ENCODE measurements at regions not wholly inside any gene's neighbourhood (a gene's known extent, or its start where the extent isn't known, plus 50 kb on each side); places are given as distances from the start of the nearest gene placed in this dataset.
"Not testable (repeated sequence)": the region's sequence is repeated elsewhere in the genome, so short reads cannot be mapped to it uniquely, and the experiment has no call there.

DNA sequence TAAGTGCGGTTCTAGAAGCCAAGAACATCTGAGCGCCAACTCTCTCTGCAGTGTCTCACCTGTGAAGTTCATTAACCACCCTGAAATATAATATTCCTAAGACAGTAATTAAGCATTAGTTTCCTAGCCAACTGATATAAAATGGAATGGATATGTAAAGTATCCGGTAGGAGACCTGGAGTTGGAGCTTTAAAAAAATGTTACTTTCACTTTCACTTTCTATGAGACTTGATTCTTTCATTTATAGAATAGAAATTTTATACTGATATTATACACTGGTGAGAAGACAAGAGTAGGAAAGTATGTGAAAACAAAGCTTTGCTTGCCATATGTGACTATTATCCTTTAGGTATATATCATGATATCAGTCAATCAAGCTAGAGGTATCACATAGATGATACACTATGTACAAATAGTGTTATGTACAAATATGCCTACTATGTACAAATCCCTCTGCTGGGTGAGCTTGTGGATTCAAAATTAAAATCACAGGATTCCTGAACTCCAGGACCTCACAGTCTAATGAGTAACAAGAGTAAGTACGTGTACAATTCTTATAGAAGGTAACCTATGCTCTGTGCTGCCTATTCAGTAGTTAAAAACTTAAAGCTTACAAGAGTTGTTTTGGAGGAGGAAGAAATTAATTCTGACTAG, 934.2 kb downstream of the TTLL7 start:
- DNase-seq, result no peak

GRCh38 chr1:83060651-83061390, 938.1 kb downstream of the TTLL7 start:
- no peak for DNase-seq

- no peak for DNase-seq
These were observed 938.7 kb downstream of the TTLL7 start for GRCh38 chr1:83060221-83060620.

DNA sequence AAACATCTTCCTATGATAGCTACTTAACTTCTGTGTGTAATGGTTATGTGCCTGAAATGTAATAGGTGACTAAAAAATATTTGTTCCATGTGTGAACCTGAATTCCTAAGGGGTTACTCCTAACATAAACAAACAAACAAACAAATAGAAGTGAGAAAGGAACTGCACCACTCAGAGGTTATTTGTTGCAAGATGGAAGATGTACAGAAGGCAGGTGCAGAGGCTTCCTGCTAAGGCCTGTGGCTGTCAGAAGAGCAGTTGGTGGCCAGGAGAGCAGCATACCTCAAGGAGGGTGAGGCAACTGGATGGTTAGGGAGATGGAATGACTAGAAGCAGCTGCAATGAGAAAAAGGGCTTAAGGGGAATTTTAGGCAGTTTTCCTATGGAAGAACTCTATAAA, 940.6 kb downstream of the TTLL7 start:
- no peak for DNase-seq

GRCh38 chr1:83055391-83056170, 943.4 kb downstream of the TTLL7 start:
- DNase-seq, result no peak

GRCh38 chr1:83053446-83053845, 945.5 kb downstream of the TTLL7 start:
- DNase-seq, result no peak

GRCh38 chr1:83052865-83053264, 946.1 kb downstream of the TTLL7 start:
- DNase-seq, result no peak

DNA sequence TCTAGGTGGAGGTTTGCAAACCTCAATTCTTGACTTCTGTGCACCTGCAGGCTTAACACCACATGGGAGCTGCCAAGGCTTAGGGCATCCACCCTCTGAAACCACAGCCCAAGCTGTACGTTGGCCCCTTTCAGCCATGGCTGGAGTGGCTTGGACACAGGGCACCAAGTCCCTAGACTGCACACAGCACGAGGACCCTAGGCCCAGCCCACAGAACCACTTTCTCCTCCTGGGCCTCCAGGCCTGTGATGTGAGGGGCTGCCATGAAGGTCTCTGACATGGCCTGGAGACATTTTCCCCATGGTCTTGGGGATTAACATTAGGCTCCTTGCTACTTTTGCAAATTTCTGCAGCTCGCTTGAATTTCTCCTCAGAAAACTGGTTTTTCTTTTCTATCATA, 947.9 kb downstream of the TTLL7 start:
- not testable (repeated sequence) for DNase-seq

- DNase-seq, result no peak
These were observed 955.7 kb downstream of the TTLL7 start for GRCh38 chr1:83043244-83043643.

- DNase-seq, result not testable (repeated sequence)
These were observed 959.8 kb downstream of the TTLL7 start for GRCh38 chr1:83039091-83039490.

DNA sequence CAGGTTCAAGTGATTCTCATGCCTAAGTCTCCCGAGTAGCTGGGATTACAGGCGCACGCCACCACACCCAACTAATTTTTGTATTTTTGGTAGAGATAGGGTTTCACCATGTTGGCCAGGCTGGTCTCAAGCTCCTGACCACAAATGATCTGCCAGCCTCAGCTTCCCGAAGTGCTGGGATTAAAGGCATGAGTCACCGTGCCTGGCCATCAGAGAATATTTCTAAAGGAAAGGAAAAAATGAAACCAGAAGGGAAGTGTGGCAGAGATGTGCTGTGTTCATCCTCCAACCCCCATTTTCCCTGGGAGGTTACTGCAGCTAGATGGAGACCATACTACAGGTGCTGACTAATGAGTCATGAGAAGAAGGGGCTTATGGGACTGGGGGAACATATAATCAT, 964.1 kb downstream of the TTLL7 start:
- DNase-seq, result no peak

- no peak for DNase-seq
These were observed 965.2 kb downstream of the TTLL7 start for GRCh38 chr1:83033682-83034081.

- DNase-seq, result no peak
These were observed 969.0 kb downstream of the TTLL7 start for GRCh38 chr1:83029916-83030315.

DNA sequence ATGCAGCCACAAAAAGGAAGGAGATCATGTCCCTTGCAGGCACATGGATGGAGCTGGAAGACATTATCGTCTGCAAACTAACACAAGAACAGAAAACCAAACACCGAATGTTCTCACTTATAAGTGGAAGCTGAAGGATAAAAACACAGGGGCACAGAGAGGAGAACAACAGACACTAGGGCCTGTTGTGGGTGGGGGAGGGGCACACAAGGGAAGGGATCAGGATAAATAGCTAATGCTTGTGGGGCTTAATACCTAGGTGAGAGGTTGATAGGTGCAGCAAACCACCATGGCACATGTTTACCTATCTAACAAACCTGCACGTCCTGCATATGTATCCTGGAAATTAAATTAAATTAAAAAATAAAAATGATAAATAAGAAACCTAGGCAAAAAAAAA, 969.9 kb downstream of the TTLL7 start:
- DNase-seq, result no peak

GRCh38 chr1:83028467-83028866, 970.5 kb downstream of the TTLL7 start:
- no peak for DNase-seq

DNA sequence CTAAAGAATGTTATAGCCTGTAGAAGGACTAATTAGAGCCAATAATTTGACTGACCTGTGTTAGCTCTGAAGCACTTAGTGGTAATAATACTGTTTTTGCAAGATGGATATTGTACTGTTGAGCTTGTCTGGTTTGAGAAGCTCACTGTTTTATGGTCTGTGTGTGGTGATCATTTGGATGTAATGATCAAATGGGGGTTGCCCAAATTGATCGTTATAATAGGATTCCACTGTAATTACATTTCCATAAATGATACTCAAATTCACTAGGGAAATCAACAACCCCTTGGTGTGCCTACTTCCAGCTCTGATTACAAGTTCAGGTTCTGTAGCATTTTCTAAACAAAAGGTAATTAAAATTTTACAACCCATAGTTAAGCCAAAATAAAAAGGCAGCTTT, 971.4 kb downstream of the TTLL7 start:
- no peak for DNase-seq

DNA sequence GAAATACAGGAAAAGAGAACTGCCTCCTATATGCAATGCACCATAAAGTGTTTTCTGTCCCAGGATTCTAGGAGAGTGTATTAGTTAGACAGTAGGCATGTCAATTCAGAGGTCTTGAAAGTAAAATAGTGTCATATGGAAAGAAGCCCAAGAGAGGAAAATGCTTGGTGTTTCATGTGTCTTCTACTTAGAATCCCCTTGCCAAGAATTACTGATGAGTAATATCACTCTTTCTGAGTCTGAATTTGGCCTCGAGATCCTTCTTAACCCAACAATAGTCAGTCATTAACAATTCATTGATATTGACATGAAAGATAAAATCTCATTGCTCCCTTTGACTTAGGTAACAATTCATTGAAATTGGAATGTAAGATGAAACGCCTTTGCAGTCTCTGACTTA, 972.2 kb downstream of the TTLL7 start:
- DNase-seq, result no peak

DNA sequence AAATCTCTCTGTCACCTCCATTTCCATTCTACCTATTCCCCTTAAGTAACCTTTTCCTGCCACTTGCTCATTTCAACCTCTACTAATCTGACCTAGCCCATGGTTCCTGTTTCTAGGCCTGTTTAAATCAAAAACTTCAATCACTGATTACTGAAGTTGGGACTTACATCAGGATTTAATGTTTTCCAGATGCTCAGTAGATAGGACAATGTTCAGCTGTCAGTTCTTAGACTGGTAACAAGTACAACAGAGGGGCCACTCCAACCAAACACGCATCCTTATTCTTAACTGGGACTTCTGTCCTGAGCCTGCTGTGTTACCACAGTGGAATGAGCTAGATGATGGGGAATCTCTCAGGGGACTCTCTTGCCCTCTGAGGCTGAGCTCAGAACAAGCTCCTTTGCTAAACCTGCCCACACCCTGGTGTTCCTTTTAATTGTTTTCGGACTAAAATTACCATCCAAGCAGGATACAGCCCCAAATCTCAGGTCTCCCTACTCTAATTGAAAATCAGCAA, 974.6 kb downstream of the TTLL7 start:
- no peak for DNase-seq

DNA sequence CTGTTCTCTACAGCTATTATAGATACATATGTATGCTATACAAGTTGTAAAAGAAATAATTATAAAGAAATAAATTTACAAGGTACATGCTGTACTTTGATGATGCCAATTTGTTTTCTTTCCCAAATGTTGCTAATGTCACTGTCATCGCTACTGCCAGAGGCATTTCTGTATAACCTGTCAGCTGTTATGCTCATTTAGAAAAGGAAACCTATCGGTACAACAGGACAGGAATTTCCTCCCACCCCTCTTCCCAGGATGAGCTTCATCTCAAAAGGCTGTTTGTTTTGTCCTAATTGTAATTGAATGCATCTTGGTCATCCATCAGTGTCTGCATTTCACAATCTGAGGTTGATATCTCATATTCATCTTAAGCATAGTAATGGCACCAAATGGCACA, 975.7 kb downstream of the TTLL7 start:
- DNase-seq, result no peak

- DNase-seq, result no peak
These were observed 976.7 kb downstream of the TTLL7 start for GRCh38 chr1:83022206-83022605.

DNA sequence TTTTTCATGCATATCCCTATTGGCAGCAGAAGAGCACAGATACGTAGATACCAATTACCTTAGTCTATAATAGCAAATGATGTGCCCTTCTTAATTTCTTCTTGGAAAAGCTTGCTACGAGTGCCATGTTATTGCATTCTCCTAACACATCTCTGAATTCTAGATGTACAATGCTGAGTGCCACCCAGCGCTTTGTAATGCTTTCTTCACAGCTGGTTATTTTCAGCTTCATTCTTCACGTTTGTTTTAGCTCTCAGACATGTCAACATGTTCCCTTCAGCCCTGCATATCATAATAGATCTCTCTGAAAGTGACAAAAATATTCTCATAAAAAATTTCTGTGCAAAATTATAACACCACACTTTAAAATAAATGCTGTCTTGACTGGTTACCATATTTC, 981.2 kb downstream of the TTLL7 start:
- DNase-seq, result no peak

DNA sequence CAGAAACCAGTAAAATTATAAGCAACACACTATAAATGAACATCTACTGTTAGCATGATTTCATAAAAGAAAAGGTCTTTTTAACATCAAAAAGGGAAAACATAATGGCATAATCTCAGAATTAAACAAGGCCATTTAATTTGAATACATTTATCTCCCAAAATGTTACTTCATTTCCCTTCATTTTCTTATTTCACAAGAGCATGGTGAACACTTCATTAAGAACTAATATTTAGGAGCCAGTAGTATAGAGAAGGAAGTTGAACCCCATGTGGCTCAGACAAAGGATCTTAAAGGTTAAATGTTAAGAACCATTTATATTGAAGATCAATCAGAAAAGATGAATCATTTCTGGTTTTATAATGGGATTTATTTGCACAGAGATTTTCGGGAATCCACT, 981.7 kb downstream of the TTLL7 start:
- DNase-seq, result no peak

DNA sequence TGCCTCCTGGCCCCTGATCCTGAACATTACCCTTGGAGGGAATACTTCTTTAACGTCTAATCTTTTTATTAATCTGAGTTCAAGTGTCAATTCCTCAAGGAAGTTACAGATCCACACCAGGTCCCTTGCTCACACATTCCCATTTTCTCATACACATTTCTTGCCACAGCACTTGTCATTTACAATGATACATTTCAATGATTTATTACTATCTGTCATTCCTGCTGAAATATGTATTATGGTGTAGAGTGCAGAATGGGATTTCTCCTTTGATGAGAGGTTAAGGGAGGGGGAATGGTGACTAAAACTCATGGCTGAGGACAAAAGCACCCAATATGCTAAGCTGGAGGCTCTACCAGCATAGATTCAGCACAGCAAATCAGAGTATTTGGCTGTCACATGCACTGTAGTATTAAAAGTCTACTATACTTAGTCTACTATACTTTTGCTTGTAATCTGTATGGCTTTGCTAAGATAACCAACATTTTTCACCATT, 982.5 kb downstream of the TTLL7 start:
- DNase-seq, result no peak

- DNase-seq, result no peak
These were observed 983.8 kb downstream of the TTLL7 start for GRCh38 chr1:83015163-83015562.
